ENCODE measurements at regions not wholly inside any gene's neighbourhood (a gene's known extent, or its start where the extent isn't known, plus 50 kb on each side); places are given as distances from the start of the nearest gene placed in this dataset.

- TF ChIP-seq CTCF (IDR thresholded peaks at IDR 0.05; ENCODE audit: low read depth, low read length) (no peak), EZH2phosphoT487 (IDR thresholded peaks at IDR 0.05; ENCODE audit: low read depth) (no peak)
Measured at GRCh38 chr12:46946137-46946536, 120.3 kb upstream of the SLC38A4 start.
